GM21526 (cell line): ENCODE measurements at regions not wholly inside any gene's neighbourhood (a gene's known extent, or its start where the extent isn't known, plus 50 kb on each side); places are given as distances from the start of the nearest gene placed in this dataset.

Source experiments
- ATAC-seq: cut with Tn5 transposase; IDR thresholded peaks from one replicate; pipeline ENCODE4 v1.9.1; 2021; ENCODE audit warnings: moderate library complexity; ENCODE audit not compliant: unreplicated experiment, low FRiP score

GRCh38 chr21:16330082-16330907, 600.5 kb downstream of the USP25 start:
- ATAC-seq = peak; percentile 84

GRCh38 chr21:16330908-16331268, 601.1 kb downstream of the USP25 start:
- no peak for ATAC-seq

- no peak for ATAC-seq
These were observed 607.5 kb downstream of the USP25 start for GRCh38 chr21:16337266-16337665.

GRCh38 chr21:16342932-16343331, 613.1 kb downstream of the USP25 start:
- ATAC-seq = no peak

GRCh38 chr21:16343776-16344175, 614.0 kb downstream of the USP25 start:
- no peak for ATAC-seq

- ATAC-seq = no peak
These were observed 616.0 kb downstream of the USP25 start for GRCh38 chr21:16345757-16346156.

- no peak for ATAC-seq
These were observed 617.4 kb downstream of the USP25 start for GRCh38 chr21:16347223-16347622.

GRCh38 chr21:16353764-16354163, 624.0 kb downstream of the USP25 start:
- no peak for ATAC-seq

- no peak for ATAC-seq
These were observed 628.2 kb downstream of the USP25 start for GRCh38 chr21:16357994-16358393.

- no peak for ATAC-seq
These were observed 629.0 kb downstream of the USP25 start for GRCh38 chr21:16358784-16359183.

- no peak for ATAC-seq
These were observed 633.3 kb downstream of the USP25 start for GRCh38 chr21:16363100-16363499.

- ATAC-seq = no peak
These were observed 633.7 kb downstream of the USP25 start for GRCh38 chr21:16363518-16363917.

GRCh38 chr21:16366207-16366606, 636.4 kb downstream of the USP25 start:
- ATAC-seq = no peak

- no peak for ATAC-seq
These were observed 637.3 kb downstream of the USP25 start for GRCh38 chr21:16367079-16367478.

GRCh38 chr21:16370186-16370585, 640.4 kb downstream of the USP25 start:
- no peak for ATAC-seq

GRCh38 chr21:16372586-16372985, 642.8 kb downstream of the USP25 start:
- ATAC-seq = no peak

- no peak for ATAC-seq
These were observed 646.9 kb downstream of the USP25 start for GRCh38 chr21:16376673-16377072.

- ATAC-seq = no peak
These were observed 647.4 kb downstream of the USP25 start for GRCh38 chr21:16377120-16377658.

- no peak for ATAC-seq
These were observed 648.1 kb downstream of the USP25 start for GRCh38 chr21:16377857-16378256.

- no peak for ATAC-seq
These were observed 648.7 kb downstream of the USP25 start for GRCh38 chr21:16378525-16378924.

GRCh38 chr21:16388291-16388690, 658.5 kb downstream of the USP25 start:
- ATAC-seq = no peak

GRCh38 chr21:16388911-16389560, 659.3 kb downstream of the USP25 start:
- ATAC-seq = no peak
